IMR-90 (cell line): ENCODE measurements at regions not wholly inside any gene's neighbourhood (a gene's known extent, or its start where the extent isn't known, plus 50 kb on each side); places are given as distances from the start of the nearest gene placed in this dataset.

ENCODE experiments used
- ATAC-seq: fragments of 200-7000 bp; cut with Tn5 transposase; 2 replicates; pipeline ENCODE4 v1.9.1; 2020; ENCODE audit warnings: low read depth, mild to moderate bottlenecking, moderate library complexity
- BruUV-seq: library from RNA; stranded (reverse); fragments of 400-500 nt; replicated peaks from 2 replicates; lab custom pipeline; 2021; lab: Mats Ljungman, UMichigan
- CTCF ChIA-PET: fragments of 300-600 bp; formaldehyde crosslinking; extraction: SDS; loops from one replicate; lab custom pipeline; 2021; ENCODE audit warnings: antibody characterized with exemption; lab: Yijun Ruan, JAX
- POLR2A ChIA-PET: fragments of 300-600 bp; sonication (Branson Sonifier 250); formaldehyde crosslinking; loops from one replicate; lab custom pipeline; 2022; ENCODE audit warnings: antibody characterized with exemption; ENCODE audit not compliant: unreplicated experiment; lab: Charles Lee
- DNase-seq: peaks from one replicate; pipeline ENCODE4 v3.0.0; 2013
- H2AFZ ChIP-seq: replicated peaks from 2 replicates; pipeline ENCODE3; 2013; ENCODE audit warnings: low read length, mild to moderate bottlenecking; ENCODE audit not compliant: poor library complexity
- H2AK5ac ChIP-seq: 2 replicates; pipeline ENCODE4 v1.6.1; 2013; ENCODE audit warnings: low read depth, low read length, inconsistent platforms
- H2AK9ac ChIP-seq: replicated peaks from 2 replicates; pipeline ENCODE3; 2013; ENCODE audit warnings: mild to moderate bottlenecking, low read depth, low read length, moderate library complexity; ENCODE audit not compliant: poor library complexity
- H2BK120ac ChIP-seq: 2 replicates; pipeline ENCODE4 v1.6.1; 2013; ENCODE audit warnings: low read depth, low read length, inconsistent platforms
- H2BK15ac ChIP-seq: 3 replicates; pipeline ENCODE4 v1.6.1; 2013; ENCODE audit warnings: low read depth, low read length, inconsistent platforms
- H2BK20ac ChIP-seq: 2 replicates; pipeline ENCODE4 v1.6.1; 2013; ENCODE audit warnings: low read depth, mild to moderate bottlenecking, inconsistent platforms, low read length, moderate library complexity
- H2BK5ac ChIP-seq: 2 replicates; pipeline ENCODE4 v1.6.1; 2013; ENCODE audit warnings: mild to moderate bottlenecking, low read depth, low read length, inconsistent platforms; ENCODE audit not compliant: poor library complexity, severe bottlenecking
- H3K14ac ChIP-seq: replicated peaks from 2 replicates; pipeline ENCODE4 v1.6.1; 2013; ENCODE audit warnings: low read depth, low read length, inconsistent platforms
- H3K18ac ChIP-seq: 2 replicates; pipeline ENCODE4 v1.6.1; 2013; ENCODE audit warnings: low read depth, low read length, control low read depth
- H3K23ac ChIP-seq: 2 replicates; pipeline ENCODE4 v1.6.1; 2013; ENCODE audit warnings: low read depth, low read length, inconsistent platforms
- H3K27ac ChIP-seq: 2 replicates; pipeline ENCODE4 v1.5.1; 2013; ENCODE audit warnings: mild to moderate bottlenecking, control low read depth, low read length; ENCODE audit not compliant: insufficient read depth
- H3K27me3 ChIP-seq: 2 replicates; pipeline ENCODE4 v1.6.1; 2013; ENCODE audit warnings: low read length; ENCODE audit not compliant: control insufficient read depth, insufficient read depth
- H3K36me3 ChIP-seq: 2 replicates; pipeline ENCODE4 v1.6.1; 2013; ENCODE audit warnings: low read length, mixed read lengths; ENCODE audit not compliant: control insufficient read depth, insufficient read depth
- H3K4ac ChIP-seq: 2 replicates; pipeline ENCODE4 v1.6.1; 2013; ENCODE audit warnings: low read depth, low read length, inconsistent platforms
- H3K4me1 ChIP-seq: 2 replicates; pipeline ENCODE4 v1.6.1; 2013; ENCODE audit warnings: low read length, mixed read lengths; ENCODE audit not compliant: control insufficient read depth, insufficient read depth
- H3K4me2 ChIP-seq: 2 replicates; pipeline ENCODE4 v1.6.1; 2013; ENCODE audit warnings: low read depth, mild to moderate bottlenecking, control low read depth, low read length, moderate library complexity
- H3K4me3 ChIP-seq: 2 replicates; pipeline ENCODE4 v1.5.1; 2013; ENCODE audit warnings: low read depth, mild to moderate bottlenecking, control low read depth, low read length, moderate library complexity; ENCODE audit not compliant: insufficient read depth
- H3K56ac ChIP-seq: 2 replicates; pipeline ENCODE4 v1.6.1; 2013; ENCODE audit warnings: low read length, inconsistent platforms; ENCODE audit not compliant: insufficient read depth; ENCODE audit errors: extremely low read depth
- H3K79me1 ChIP-seq, 2 experiments: 2 replicates each; pipeline ENCODE4 v1.6.1; 2013; ENCODE audit warnings: low read length in 2 of 2, inconsistent platforms in 1 of 2, low read depth in 1 of 2
- H3K9ac ChIP-seq: 2 replicates; pipeline ENCODE4 v1.6.1; 2013; ENCODE audit warnings: low read depth, low read length, control low read depth
- H3K9me1 ChIP-seq: 2 replicates; pipeline ENCODE4 v1.6.1; 2013; ENCODE audit warnings: low read length, inconsistent platforms; ENCODE audit not compliant: insufficient read depth
- H3K9me3 ChIP-seq: 2 replicates; pipeline ENCODE4 v1.6.1; 2013; ENCODE audit warnings: low read length; ENCODE audit not compliant: control insufficient read depth, insufficient read depth
- H4K20me1 ChIP-seq: 2 replicates; pipeline ENCODE4 v1.6.1; 2013; ENCODE audit warnings: low read length, inconsistent platforms; ENCODE audit not compliant: insufficient read depth
- H4K5ac ChIP-seq: 2 replicates; pipeline ENCODE4 v1.6.1; 2013; ENCODE audit warnings: mild to moderate bottlenecking, low read depth, low read length, control low read depth
- H4K8ac ChIP-seq, 2 experiments: 2 replicates each; pipeline ENCODE4 v1.6.1; 2013; ENCODE audit warnings: low read depth in 2 of 2, low read length in 2 of 2, control low read depth in 1 of 2, inconsistent platforms in 1 of 2
- H4K91ac ChIP-seq: 2 replicates; pipeline ENCODE4 v1.6.1; 2013; ENCODE audit warnings: low read depth, low read length, inconsistent platforms; ENCODE audit not compliant: insufficient read depth
- BHLHE40 ChIP-seq: fragments of 150-350 bp; IDR thresholded peaks from 2 replicates; pipeline ENCODE4 v1.6.1; 2016; ENCODE audit warnings: mild to moderate bottlenecking, low read depth, low read length
- CEBPB ChIP-seq: IDR thresholded peaks from 2 replicates; pipeline ENCODE4 v1.6.1; 2012; ENCODE audit warnings: low read depth, low read length, improper control_type of control experiment
- CHD1 ChIP-seq: IDR thresholded peaks from 2 replicates; pipeline ENCODE4 v1.6.1; 2012; ENCODE audit warnings: low read depth, low read length, improper control_type of control experiment
- FOS ChIP-seq: fragments of 150-350 bp; IDR thresholded peaks from 2 replicates; pipeline ENCODE4 v1.6.1; 2016; ENCODE audit warnings: low read depth, low read length
- MAFK ChIP-seq: IDR thresholded peaks from 2 replicates; pipeline ENCODE4 v1.6.1; 2012; ENCODE audit warnings: low read depth, low read length, improper control_type of control experiment
- MAZ ChIP-seq: IDR thresholded peaks from 2 replicates; pipeline ENCODE4 v1.6.1; 2012; ENCODE audit warnings: low read depth, mild to moderate bottlenecking, low read length, improper control_type of control experiment, moderate library complexity, borderline replicate concordance
- MXI1 ChIP-seq: IDR thresholded peaks from 2 replicates; pipeline ENCODE4 v1.6.1; 2012; ENCODE audit warnings: low read depth, mild to moderate bottlenecking, low read length, moderate library complexity, borderline replicate concordance
- NFE2L2 ChIP-seq: fragments of 150-350 bp; IDR thresholded peaks from 2 replicates; pipeline ENCODE4 v1.6.1; 2016; ENCODE audit warnings: low read depth, mild to moderate bottlenecking, low read length
- POLR2A ChIP-seq: IDR thresholded peaks from 2 replicates; pipeline ENCODE4 v1.6.1; 2012; ENCODE audit warnings: mild to moderate bottlenecking, low read depth, low read length
- RAD21 ChIP-seq: IDR thresholded peaks from 2 replicates; pipeline ENCODE4 v1.6.1; 2012; ENCODE audit warnings: low read length, improper control_type of control experiment
- RCOR1 ChIP-seq: IDR thresholded peaks from 2 replicates; pipeline ENCODE4 v1.6.1; 2012; ENCODE audit warnings: mild to moderate bottlenecking, low read length, improper control_type of control experiment; ENCODE audit not compliant: insufficient replicate concordance
- RFX5 ChIP-seq: IDR thresholded peaks from 2 replicates; pipeline ENCODE4 v1.8.0; 2012; ENCODE audit warnings: low read depth, mild to moderate bottlenecking, low read length, moderate library complexity
- SMC3 ChIP-seq: fragments of 150-350 bp; IDR thresholded peaks from 2 replicates; pipeline ENCODE4 v1.6.1; 2016; ENCODE audit warnings: low read depth, mild to moderate bottlenecking, antibody characterized with exemption, low read length, moderate library complexity
- WGBS, 2 experiments: methylation state at CpG; one replicate each; pipeline versions ENCODE4 v1.1.5 to v1.1.7; 2013; ENCODE audit warnings: missing lambda C conversion rate in 2 of 2; ENCODE audit not compliant: insufficient read length in 1 of 2; ENCODE audit errors: extremely low coverage in 2 of 2; 5-methylcytosine and 5-hydroxymethylcytosine counted together
- dilution Hi-C: fragments of 300-500 bp; cut with HindIII; formaldehyde crosslinking; loops from one replicate; pipeline ENCODE4 v1.14.3; 2018; ENCODE audit warnings: low sequenced_read_pairs; ENCODE audit not compliant: unreplicated experiment
- in situ Hi-C: fragments of 300-500 bp; cut with MboI; formaldehyde crosslinking; loops from 3 replicates; pipeline ENCODE4 v1.14.3; 2019; ENCODE audit warnings: low sequenced_read_pairs, inconsistent platforms, mixed read lengths
- intact Hi-C: fragments of 100-400 bp; cut with micrococcal nuclease; formaldehyde crosslinking; loops from 2 replicates; pipeline ENCODE4 v1.10.0; 2022
- TF ChIP-seq, protein P1 (sequence below): fragments of 150-350 bp; IDR thresholded peaks from 2 replicates; pipeline ENCODE4 v1.6.1; 2016; ENCODE audit warnings: low read depth, mild to moderate bottlenecking, low read length, moderate library complexity, borderline replicate concordance
- TF ChIP-seq, protein P2 (sequence below): conservative IDR thresholded peaks from 2 replicates; pipeline ENCODE4 v1.5.1; 2012; ENCODE audit warnings: mild to moderate bottlenecking, low read depth, low read length, improper control_type of control experiment
- TF ChIP-seq, protein P3 (sequence below): fragments of 150-350 bp; IDR thresholded peaks from 2 replicates; pipeline ENCODE4 v1.6.1; 2017; ENCODE audit warnings: mild to moderate bottlenecking, antibody characterized with exemption, low read length, low read depth

DNA sequence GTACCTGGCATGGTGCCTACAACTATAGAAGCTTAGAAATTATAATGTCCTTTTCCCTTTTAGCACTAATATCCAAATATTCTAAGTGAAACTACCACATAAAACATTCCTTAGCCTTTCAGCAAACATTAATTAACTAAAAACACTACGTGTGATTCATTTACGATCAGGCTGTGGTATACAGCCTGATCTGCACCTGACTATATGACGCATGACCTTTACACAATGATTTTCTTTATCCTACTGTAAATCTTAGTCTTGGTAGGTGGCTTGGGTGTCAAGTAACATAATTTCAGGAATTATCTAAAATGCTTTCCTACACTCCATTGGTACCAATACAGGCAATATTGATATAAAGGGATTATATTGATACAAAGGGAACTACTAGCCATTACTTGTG lies 686.7 kb downstream of the DTWD2 start:
- H3K4me1 ChIP-seq, result no peaks in the 10 kb centered on the region
- no peak overlapping the region for H2BK5ac ChIP-seq
- H4K8ac ChIP-seq, result no peak overlapping the region
- CTCF ChIA-PET, result no interaction called here
- in situ Hi-C loops (no loop called here), dilution Hi-C loops (no loop called here), intact Hi-C loops (no loop called here)
- H3K9me1 ChIP-seq, result no peaks in the 10 kb centered on the region
- no peak overlapping the region for H2AFZ ChIP-seq
- H4K91ac ChIP-seq, result no peak overlapping the region
- H3K36me3 ChIP-seq, result no peaks in the 10 kb centered on the region
- H3K4ac ChIP-seq, result no peak overlapping the region
- H3K9me3 ChIP-seq, result peaks cover 9% of the 10 kb centered on the region
- H3K4me3 ChIP-seq, result no peak overlapping the region
- H3K56ac ChIP-seq, result no peak overlapping the region
- DNase-seq (no peak), ATAC-seq (no peak)
- no peaks in the 10 kb centered on the region for H4K20me1 ChIP-seq
- no peak overlapping the region for H4K5ac ChIP-seq
- POLR2A ChIA-PET, result no interaction called here
- TF ChIP-seq BHLHE40 (no peak), RAD21 (no peak), MXI1 (no peak), RFX5 (no peak), MAFK (no peak), SMC3 (no peak), FOS (no peak), MAZ (no peak), CHD1 (no peak), POLR2A (no peak), NFE2L2 (no peak), CEBPB (no peak), RCOR1 (no peak)
- TF ChIP-seq, protein P1, sequence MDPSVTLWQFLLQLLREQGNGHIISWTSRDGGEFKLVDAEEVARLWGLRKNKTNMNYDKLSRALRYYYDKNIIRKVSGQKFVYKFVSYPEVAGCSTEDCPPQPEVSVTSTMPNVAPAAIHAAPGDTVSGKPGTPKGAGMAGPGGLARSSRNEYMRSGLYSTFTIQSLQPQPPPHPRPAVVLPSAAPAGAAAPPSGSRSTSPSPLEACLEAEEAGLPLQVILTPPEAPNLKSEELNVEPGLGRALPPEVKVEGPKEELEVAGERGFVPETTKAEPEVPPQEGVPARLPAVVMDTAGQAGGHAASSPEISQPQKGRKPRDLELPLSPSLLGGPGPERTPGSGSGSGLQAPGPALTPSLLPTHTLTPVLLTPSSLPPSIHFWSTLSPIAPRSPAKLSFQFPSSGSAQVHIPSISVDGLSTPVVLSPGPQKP, result no peak
- TF ChIP-seq, protein P2, sequence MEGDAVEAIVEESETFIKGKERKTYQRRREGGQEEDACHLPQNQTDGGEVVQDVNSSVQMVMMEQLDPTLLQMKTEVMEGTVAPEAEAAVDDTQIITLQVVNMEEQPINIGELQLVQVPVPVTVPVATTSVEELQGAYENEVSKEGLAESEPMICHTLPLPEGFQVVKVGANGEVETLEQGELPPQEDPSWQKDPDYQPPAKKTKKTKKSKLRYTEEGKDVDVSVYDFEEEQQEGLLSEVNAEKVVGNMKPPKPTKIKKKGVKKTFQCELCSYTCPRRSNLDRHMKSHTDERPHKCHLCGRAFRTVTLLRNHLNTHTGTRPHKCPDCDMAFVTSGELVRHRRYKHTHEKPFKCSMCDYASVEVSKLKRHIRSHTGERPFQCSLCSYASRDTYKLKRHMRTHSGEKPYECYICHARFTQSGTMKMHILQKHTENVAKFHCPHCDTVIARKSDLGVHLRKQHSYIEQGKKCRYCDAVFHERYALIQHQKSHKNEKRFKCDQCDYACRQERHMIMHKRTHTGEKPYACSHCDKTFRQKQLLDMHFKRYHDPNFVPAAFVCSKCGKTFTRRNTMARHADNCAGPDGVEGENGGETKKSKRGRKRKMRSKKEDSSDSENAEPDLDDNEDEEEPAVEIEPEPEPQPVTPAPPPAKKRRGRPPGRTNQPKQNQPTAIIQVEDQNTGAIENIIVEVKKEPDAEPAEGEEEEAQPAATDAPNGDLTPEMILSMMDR, result no peak
- TF ChIP-seq, protein P3, sequence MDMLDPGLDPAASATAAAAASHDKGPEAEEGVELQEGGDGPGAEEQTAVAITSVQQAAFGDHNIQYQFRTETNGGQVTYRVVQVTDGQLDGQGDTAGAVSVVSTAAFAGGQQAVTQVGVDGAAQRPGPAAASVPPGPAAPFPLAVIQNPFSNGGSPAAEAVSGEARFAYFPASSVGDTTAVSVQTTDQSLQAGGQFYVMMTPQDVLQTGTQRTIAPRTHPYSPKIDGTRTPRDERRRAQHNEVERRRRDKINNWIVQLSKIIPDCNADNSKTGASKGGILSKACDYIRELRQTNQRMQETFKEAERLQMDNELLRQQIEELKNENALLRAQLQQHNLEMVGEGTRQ, result no peak
- H3K27me3 ChIP-seq, result no peaks in the 10 kb centered on the region
- no CpG with 5 or more reads among the region's 3 CpGs for WGBS, 2 experiments
- BruUV-seq, result no TSS peak
- no peak overlapping the region for H2BK120ac ChIP-seq
- no peak overlapping the region for H3K27ac ChIP-seq
- H3K18ac ChIP-seq, result no peak overlapping the region
- no peak overlapping the region for H2BK15ac ChIP-seq
- H3K9ac ChIP-seq, result no peak overlapping the region
- no peak overlapping the region for H2AK5ac ChIP-seq
- no peak overlapping the region for H3K14ac ChIP-seq
- H2BK20ac ChIP-seq, result no peak overlapping the region
- no peak overlapping the region for H3K23ac ChIP-seq
- no peak overlapping the region for H3K4me2 ChIP-seq
- H2AK9ac ChIP-seq, result no peak overlapping the region
- H3K79me1 ChIP-seq, result no peaks in the 10 kb centered on the region
